ENCODE measurements at regions not wholly inside any gene's neighbourhood (a gene's known extent, or its start where the extent isn't known, plus 50 kb on each side); places are given as distances from the start of the nearest gene placed in this dataset.

DNA sequence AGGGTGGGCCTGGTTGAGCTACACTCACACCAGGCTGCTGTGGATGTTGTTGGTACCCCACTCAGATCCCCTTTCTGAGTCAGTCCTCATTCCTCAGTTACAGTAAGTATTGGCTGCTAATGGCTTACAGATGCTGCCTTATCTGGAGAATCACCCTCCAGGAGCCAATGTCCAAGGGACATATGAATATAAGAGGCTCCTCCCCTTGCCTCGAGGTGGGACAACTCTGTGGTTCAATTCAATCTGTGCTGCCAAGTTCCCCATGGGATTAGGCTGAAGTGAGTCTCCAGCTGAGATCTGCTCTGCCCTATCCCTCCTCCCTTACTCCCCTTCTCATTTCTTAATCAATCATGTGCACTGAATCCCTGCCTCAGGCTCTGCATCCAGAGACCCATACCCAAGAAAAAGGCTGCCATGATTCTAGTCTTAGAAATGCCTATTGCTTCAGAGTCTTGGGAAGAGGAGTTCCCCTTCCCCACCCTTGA, 168.8 kb upstream of the SYT13 start:
- no peaks in the 10 kb centered on the region; the same call in 2 of the 3 replicates for H3K36me3 Mint-ChIP-seq (ENCODE audit: low read depth)
- H3K27ac ChIP-seq (ENCODE audit: low read depth), result no peak overlapping the region
- no peak for ATAC-seq

GRCh38 chr11:45453721-45454120, 167.6 kb upstream of the SYT13 start:
- Mint-ChIP-seq H3K36me3 (ENCODE audit: low read depth) (no peaks in the 10 kb centered on the region; the same call in 2 of the 3 replicates), H3K27ac (no peak overlapping the region), H3K4me3 (no peak overlapping the region), H3K9me3 (peaks cover 9% of the 10 kb centered on the region; the same call in 1 of the 3 replicates), H3K4me1 (no peaks in the 10 kb centered on the region), H3K27me3 (ENCODE audit: insufficient read depth, low read depth, poor library complexity) (peaks cover 2% of the 10 kb centered on the region)
- no peaks in the 10 kb centered on the region for H3F3A ChIP-seq (replicated peaks; ENCODE audit: low read depth)
- no peak overlapping the region for H3K4me2 ChIP-seq
- H3K79me2 ChIP-seq (replicated peaks; ENCODE audit: insufficient read depth), result no peaks in the 10 kb centered on the region
- H3K9me2 ChIP-seq (ENCODE audit: insufficient read depth), result peaks cover 4% of the 10 kb centered on the region; the same call in 1 of the 2 replicates
- no peaks in the 10 kb centered on the region for H3K27me3 ChIP-seq (ENCODE audit: insufficient read depth)
- H2AFZ ChIP-seq, result no peak overlapping the region
- no peak overlapping the region for H3K27ac ChIP-seq (ENCODE audit: low read depth)
- no peak for ATAC-seq
- no peak overlapping the region for H3K4me3 ChIP-seq
- no peak for DNase-seq (ENCODE audit: low spot score)
- H3K4me1 ChIP-seq (ENCODE audit: insufficient read depth), result no peaks in the 10 kb centered on the region
- TF ChIP-seq, protein P1, sequence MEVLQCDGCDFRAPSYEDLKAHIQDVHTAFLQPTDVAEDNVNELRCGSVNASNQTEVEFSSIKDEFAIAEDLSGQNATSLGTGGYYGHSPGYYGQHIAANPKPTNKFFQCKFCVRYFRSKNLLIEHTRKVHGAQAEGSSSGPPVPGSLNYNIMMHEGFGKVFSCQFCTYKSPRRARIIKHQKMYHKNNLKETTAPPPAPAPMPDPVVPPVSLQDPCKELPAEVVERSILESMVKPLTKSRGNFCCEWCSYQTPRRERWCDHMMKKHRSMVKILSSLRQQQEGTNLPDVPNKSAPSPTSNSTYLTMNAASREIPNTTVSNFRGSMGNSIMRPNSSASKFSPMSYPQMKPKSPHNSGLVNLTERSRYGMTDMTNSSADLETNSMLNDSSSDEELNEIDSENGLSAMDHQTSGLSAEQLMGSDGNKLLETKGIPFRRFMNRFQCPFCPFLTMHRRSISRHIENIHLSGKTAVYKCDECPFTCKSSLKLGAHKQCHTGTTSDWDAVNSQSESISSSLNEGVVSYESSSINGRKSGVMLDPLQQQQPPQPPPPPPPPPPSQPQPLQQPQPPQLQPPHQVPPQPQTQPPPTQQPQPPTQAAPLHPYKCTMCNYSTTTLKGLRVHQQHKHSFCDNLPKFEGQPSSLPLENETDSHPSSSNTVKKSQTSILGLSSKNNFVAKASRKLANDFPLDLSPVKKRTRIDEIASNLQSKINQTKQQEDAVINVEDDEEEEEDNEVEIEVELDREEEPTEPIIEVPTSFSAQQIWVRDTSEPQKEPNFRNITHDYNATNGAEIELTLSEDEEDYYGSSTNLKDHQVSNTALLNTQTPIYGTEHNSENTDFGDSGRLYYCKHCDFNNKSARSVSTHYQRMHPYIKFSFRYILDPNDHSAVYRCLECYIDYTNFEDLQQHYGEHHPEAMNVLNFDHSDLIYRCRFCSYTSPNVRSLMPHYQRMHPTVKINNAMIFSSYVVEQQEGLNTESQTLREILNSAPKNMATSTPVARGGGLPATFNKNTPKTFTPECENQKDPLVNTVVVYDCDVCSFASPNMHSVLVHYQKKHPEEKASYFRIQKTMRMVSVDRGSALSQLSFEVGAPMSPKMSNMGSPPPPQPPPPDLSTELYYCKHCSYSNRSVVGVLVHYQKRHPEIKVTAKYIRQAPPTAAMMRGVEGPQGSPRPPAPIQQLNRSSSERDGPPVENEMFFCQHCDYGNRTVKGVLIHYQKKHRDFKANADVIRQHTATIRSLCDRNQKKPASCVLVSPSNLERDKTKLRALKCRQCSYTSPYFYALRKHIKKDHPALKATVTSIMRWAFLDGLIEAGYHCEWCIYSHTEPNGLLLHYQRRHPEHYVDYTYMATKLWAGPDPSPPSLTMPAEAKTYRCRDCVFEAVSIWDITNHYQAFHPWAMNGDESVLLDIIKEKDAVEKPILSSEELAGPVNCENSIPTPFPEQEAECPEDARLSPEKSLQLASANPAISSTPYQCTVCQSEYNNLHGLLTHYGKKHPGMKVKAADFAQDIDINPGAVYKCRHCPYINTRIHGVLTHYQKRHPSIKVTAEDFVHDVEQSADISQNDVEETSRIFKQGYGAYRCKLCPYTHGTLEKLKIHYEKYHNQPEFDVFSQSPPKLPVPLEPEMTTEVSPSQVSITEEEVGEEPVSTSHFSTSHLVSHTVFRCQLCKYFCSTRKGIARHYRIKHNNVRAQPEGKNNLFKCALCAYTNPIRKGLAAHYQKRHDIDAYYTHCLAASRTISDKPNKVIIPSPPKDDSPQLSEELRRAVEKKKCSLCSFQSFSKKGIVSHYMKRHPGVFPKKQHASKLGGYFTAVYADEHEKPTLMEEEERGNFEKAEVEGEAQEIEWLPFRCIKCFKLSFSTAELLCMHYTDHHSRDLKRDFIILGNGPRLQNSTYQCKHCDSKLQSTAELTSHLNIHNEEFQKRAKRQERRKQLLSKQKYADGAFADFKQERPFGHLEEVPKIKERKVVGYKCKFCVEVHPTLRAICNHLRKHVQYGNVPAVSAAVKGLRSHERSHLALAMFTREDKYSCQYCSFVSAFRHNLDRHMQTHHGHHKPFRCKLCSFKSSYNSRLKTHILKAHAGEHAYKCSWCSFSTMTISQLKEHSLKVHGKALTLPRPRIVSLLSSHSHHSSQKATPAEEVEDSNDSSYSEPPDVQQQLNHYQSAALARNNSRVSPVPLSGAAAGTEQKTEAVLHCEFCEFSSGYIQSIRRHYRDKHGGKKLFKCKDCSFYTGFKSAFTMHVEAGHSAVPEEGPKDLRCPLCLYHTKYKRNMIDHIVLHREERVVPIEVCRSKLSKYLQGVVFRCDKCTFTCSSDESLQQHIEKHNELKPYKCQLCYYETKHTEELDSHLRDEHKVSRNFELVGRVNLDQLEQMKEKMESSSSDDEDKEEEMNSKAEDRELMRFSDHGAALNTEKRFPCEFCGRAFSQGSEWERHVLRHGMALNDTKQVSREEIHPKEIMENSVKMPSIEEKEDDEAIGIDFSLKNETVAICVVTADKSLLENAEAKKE (CRISPR knock-in tag; IDR thresholded peaks at IDR 0.05), result no peak
- TF ChIP-seq, protein P2, sequence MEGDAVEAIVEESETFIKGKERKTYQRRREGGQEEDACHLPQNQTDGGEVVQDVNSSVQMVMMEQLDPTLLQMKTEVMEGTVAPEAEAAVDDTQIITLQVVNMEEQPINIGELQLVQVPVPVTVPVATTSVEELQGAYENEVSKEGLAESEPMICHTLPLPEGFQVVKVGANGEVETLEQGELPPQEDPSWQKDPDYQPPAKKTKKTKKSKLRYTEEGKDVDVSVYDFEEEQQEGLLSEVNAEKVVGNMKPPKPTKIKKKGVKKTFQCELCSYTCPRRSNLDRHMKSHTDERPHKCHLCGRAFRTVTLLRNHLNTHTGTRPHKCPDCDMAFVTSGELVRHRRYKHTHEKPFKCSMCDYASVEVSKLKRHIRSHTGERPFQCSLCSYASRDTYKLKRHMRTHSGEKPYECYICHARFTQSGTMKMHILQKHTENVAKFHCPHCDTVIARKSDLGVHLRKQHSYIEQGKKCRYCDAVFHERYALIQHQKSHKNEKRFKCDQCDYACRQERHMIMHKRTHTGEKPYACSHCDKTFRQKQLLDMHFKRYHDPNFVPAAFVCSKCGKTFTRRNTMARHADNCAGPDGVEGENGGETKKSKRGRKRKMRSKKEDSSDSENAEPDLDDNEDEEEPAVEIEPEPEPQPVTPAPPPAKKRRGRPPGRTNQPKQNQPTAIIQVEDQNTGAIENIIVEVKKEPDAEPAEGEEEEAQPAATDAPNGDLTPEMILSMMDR (conservative IDR thresholded peaks at IDR 0.05; ENCODE audit: low read depth in 2 of 2), result no peak
- TF ChIP-seq POLR2AphosphoS5 (IDR thresholded peaks at IDR 0.05; ENCODE audit: low read depth), result no peak
- no peaks in the 10 kb centered on the region for H4K20me1 ChIP-seq (replicated peaks; ENCODE audit: insufficient read depth)
- no peaks in the 10 kb centered on the region for H3K36me3 ChIP-seq (ENCODE audit: insufficient read depth)

More for the DNA sequence above, 168.8 kb upstream of the SYT13 start:
- no peak overlapping the region for H3K4me2 ChIP-seq
- Mint-ChIP-seq H3K9me3 (peaks cover 9% of the 10 kb centered on the region; the same call in 1 of the 3 replicates), H3K27me3 (ENCODE audit: insufficient read depth, low read depth, poor library complexity) (peaks cover 2% of the 10 kb centered on the region), H3K4me1 (no peaks in the 10 kb centered on the region), H3K4me3 (no peak overlapping the region), H3K27ac (no peak overlapping the region)
- no peaks in the 10 kb centered on the region for H3K4me1 ChIP-seq (ENCODE audit: insufficient read depth)
- no peaks in the 10 kb centered on the region for H3F3A ChIP-seq (replicated peaks; ENCODE audit: low read depth)
- H3K36me3 ChIP-seq (ENCODE audit: insufficient read depth), result no peaks in the 10 kb centered on the region
- H3K9me2 ChIP-seq (ENCODE audit: insufficient read depth), result peaks cover 4% of the 10 kb centered on the region; the same call in 1 of the 2 replicates
- TF ChIP-seq ZNF331 (CRISPR knock-in tag; IDR thresholded peaks at IDR 0.05; ENCODE audit: low read depth), result no peak
- no peaks in the 10 kb centered on the region for H4K20me1 ChIP-seq (replicated peaks; ENCODE audit: insufficient read depth)
- H2AFZ ChIP-seq, result no peak overlapping the region
- H3K79me2 ChIP-seq (replicated peaks; ENCODE audit: insufficient read depth), result no peaks in the 10 kb centered on the region
- no peak overlapping the region for H3K4me3 ChIP-seq
- H3K27me3 ChIP-seq (ENCODE audit: insufficient read depth), result no peaks in the 10 kb centered on the region
- DNase-seq (ENCODE audit: low spot score), result no peak

Data from GM23338 (cell line).